ENCODE measurements at regions not wholly inside any gene's neighbourhood (a gene's known extent, or its start where the extent isn't known, plus 50 kb on each side); places are given as distances from the start of the nearest gene placed in this dataset.

GRCh38 chr3:148366743-148367410 is 330.8 kb upstream of the AGTR1 start:
- peak in 5 of 58 donors; percentile 0 to 6 (median 1) for DNase-seq

GRCh38 chr3:148367756-148368155 is 329.9 kb upstream of the AGTR1 start:
- DNase-seq, result no peak

GRCh38 chr3:148369381-148369780 is 328.3 kb upstream of the AGTR1 start:
- no peak for DNase-seq

GRCh38 chr3:148372206-148372875 is 325.4 kb upstream of the AGTR1 start:
- DNase-seq, result no peak

- DNase-seq, result no peak
Observed at GRCh38 chr3:148373961-148374360, 323.7 kb upstream of the AGTR1 start.

- peak in 1 of 58 donors; percentile 0 for DNase-seq
Observed at GRCh38 chr3:148379763-148380382, 317.8 kb upstream of the AGTR1 start.

DNA sequence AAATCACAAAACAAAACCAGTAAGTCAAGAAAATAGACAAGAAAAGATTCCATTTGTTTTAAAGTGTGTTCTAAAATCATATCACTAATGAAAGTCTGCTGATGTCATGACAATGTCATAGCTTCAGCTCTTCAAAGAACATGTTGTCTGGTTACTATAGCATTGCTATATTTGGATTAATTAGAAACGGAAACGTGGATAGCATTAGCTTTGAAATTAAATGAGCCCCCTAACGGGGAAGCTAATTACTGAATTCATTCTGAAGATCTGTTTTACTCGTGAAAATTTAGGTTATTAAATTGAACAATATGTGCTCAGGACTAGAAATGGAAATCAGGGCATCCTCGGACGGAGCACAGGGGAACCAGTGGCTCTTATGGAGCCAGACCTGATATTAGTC is 316.7 kb upstream of the AGTR1 start:
- DNase-seq, result no peak

DNA sequence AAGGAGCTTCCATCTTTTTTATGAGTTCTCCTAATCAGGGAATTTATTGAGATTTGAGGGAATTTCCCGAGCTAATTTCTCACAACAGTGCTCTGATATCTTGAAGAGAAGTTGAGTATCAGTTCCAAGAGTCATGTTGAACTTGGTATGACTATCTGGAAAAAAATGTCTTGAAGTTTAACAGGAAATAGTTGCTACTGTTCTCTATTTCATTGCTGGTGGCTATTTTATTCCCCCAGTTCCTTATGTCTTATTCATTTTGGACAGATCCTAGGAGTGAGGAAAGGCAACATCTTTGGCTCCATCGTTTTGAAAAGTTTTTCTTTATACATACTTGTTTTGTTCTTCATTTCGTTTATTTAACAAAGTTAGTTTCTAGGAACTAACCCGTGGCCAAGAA is 307.8 kb upstream of the AGTR1 start:
- no peak for DNase-seq

DNA sequence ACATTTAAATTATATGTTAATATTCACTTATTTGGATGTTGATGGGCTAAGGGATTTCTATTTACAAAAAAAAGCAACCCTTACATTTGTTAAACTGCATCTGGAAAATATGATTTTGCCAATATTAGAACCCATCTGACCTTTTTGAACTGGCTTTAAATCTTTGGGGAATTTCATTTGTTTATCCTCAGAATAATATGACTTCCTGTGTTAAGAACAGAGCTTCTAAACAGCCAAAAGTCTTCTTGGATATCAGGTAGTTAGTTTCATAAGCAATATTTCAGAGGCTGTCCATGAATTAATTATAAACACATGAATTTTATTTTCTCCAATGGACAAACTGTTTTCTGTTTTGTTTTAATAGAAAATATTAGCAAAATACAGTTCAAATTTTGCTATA is 301.9 kb upstream of the AGTR1 start:
- no peak for DNase-seq

GRCh38 chr3:148400754-148401153 is 296.9 kb upstream of the AGTR1 start:
- DNase-seq, result no peak

DNA sequence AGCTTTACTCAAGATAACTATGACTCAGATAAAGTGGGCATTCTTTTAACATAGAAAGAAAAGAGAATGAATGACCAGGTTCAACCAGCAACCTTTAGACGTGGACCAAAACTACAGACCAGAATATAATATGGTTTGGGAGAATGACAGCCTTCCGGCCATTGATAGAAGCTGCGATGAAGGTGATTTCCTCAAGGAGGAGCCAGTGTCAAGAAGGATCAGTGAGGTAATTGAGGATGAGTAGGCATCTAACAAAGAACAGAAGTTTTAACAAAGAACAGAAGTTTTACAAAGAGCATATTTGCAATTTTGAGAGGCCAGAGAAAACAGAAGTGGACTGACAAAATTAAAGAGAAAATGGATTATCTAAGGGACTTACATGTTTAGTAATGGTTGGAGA is 289.0 kb upstream of the AGTR1 start:
- no peak for DNase-seq

DNA sequence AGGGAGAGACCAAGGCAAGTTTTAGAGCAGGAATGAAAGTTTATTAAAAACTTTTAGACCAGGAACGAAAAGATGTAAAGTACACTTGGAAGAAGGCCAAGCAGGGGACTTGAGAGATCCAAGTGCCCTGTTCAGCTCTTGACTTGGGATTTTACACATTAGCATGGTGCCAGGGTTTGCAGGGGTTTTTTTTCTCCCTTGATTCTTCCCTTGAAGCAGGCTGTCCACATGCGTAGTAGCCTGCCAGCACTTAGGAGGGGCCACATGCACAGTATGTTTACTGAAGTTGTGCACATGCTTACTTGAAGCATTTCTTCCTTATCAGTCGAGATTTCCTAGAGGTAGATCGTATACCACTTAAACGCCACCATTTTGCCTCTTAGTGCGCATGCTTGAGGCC is 277.5 kb upstream of the AGTR1 start:
- no peak for DNase-seq

DNA sequence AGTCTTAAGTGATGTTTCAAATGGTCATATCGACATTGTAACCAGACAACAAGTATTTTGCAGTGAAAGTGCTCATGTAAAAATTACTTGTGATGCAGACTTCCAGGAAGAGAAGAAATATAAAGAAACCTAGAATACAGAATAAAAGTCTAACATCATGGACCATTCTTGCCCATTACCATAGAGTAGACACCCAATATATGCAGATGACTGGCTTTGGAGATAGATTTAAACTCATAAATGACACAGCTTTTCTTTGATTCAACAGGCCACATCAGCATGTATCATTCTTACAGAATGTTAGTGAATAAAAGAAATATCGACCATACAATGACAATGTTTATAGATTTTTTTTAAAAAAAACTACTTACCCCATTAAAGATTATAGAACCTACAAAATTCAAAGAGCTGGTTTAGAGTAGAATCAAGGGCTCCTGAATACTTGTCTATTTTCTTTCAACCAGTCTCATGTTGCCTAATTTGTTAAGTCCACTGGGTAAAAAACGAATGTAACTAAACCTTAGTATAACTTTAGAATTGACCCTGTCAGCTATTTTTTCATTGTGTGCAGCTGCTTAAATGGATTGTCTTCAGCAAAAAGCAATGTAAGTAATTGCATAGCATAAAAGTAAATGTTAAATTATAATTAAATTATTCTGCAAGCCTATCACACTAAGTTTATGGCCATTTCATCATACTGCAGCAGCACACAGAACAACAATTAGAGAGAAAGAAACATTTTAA is 268.7 kb upstream of the AGTR1 start:
- no peak for DNase-seq

DNA sequence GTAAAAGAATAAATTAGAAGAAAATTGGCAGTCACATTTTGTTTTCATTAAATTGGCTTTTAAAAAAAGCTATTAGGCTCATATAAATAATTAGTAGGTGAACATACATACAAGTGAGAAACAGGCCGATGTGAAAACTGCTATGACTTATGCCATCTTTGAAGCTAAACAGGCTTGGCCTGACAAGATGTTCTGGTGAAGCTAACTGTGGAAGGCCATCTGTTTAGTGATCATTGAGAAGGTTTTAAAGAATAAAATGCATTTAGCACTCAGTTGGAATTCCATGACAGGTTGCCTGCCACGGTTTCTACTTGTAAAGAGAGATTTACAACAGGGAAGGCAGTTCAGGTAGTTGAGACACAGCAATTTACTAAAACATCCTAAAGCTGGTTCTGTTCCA is 264.0 kb upstream of the AGTR1 start:
- no peak for DNase-seq

DNA sequence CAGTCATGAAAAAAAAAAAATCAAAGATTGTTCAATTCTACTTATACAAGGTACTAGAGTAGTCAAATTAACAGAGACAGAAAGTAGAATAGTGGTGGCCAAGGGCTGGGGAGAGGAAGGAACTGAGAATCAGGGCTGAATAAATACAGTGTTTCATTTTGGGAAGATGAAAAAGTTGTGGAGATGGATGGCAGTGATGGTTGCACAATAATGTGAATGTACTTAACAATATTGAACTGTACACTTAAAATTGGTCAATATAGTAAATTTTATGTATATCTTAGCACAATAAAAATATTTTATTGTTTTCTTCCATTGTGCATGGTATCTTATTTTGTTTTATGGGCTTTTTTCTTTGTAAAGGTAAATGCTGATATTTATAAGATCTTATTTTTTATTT is 262.2 kb upstream of the AGTR1 start:
- DNase-seq, result no peak

DNA sequence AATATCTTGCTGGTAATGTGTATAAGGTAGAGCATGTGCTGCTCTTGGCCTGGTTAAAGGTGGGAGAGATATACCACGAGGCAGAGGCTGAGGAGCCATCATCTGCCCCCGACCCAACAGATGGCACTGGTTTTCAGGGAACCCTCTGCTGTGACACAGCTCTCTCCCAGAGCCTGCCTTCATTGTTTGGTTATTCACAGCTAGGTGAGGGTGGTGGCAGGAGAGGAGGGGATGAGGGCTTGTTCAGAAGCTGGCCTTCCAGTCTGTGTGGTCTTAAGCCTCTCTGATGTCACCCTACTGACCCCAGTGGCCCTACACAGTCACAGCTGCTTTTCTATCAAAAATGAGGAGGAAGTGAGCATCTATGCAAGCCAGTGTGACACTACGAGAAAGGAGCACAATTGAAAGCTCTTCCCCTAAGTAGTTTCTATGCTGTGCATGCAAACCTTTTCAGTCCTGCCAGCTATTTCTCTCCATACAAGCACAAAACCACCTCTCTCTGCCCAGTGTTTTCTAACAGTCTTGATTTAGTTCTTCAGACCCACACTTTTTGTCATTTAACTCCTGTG is 258.4 kb upstream of the AGTR1 start:
- DNase-seq, result no peak

- no peak for DNase-seq
Observed at GRCh38 chr3:148441191-148441590, 256.5 kb upstream of the AGTR1 start.

- DNase-seq, result no peak
Observed at GRCh38 chr3:148450819-148451218, 246.9 kb upstream of the AGTR1 start.

DNA sequence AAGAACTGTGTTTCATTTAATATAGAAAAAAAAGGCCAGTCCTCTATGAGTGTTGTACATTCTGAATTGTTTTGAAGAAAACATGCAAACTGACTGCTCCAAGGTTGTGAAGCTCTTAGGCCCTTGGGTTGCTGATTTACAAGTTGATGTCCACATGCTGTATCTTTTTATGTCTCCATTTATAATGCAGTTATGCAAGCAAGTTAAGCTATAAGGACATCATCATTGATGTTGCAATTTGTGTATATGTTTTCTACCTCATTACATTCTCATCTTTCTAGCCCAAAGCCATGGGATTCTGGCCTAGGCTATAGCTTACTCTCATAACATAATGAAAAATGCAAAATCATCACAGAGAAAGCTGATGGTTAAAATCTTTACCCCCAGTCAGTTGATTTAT is 245.7 kb upstream of the AGTR1 start:
- DNase-seq, result no peak

DNA sequence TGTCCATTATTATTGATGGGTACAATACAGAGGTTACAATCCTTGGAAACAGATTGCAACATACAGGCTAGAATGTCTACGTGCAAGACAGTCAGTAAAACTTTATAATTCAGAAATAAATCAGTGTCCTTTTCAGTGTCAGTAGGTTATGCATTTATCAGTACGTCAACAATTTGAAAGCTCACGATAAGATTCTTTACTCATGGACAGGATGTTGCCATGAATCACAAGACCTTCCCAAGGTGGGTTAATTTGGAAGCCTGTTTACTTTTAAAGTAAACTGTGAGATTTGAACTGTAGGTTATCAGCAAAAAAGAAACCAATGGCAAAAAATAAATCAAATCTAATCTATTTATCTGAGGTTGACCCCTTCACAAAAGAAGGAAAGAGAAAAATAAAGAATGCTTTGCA is 243.9 kb upstream of the AGTR1 start:
- DNase-seq, result no peak

DNA sequence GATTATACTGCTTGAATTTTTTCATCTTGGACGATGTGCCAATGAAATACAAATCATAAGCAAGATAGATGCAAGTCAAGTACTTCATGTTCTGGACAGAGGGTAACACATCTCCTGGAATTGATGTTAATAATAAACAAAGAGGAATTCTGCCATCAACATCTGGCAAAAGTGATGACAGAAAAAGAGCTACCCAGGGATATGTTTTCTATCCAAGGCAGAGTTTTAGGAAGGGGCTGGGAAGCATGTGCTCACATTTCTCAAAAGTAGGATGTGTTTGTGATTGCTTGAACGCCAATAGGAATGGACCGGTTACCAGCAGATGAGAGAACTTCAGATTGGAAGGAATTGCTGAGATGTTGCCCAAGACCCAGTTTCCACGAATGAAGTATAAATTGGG is 242.6 kb upstream of the AGTR1 start:
- DNase-seq, result no peak

- no peak for DNase-seq
Observed at GRCh38 chr3:148457886-148458285, 239.8 kb upstream of the AGTR1 start.

Data from anterior cingulate cortex (tissue), 58 donors.